ENCODE measurements at regions not wholly inside any gene's neighbourhood (a gene's known extent, or its start where the extent isn't known, plus 50 kb on each side); places are given as distances from the start of the nearest gene placed in this dataset.
"Not testable (repeated sequence)": the region's sequence is repeated elsewhere in the genome, so short reads cannot be mapped to it uniquely, and the experiment has no call there.

GRCh38 chr15:22569486-22569885 lies 110.8 kb downstream of the GOLGA6L22 start:
- not testable (repeated sequence) for TF ChIP-seq CTCF (IDR thresholded peaks at IDR 0.05); EP300 (IDR thresholded peaks at IDR 0.05); POLR2A (IDR thresholded peaks at IDR 0.05; ENCODE audit: low read depth)
